ENCODE measurements at regions not wholly inside any gene's neighbourhood (a gene's known extent, or its start where the extent isn't known, plus 50 kb on each side); places are given as distances from the start of the nearest gene placed in this dataset.

DNA sequence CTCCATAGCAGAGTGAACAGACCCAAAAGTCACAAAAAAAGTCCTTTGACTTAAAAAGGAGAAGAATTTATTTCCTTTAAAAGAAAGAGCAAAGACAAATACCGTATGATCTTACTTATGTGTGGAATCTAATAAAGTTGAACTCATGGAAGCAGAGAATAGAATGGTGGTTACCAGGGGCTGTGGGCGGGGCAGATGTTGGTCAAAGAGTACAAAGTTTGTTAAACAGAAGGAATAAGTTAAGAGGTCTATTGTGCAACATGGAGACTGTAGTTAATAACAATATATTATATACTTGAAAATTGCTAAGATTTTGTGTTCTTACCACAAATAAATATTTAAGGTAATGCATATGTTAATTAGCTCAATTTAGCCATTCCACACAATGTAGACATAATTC, 173.3 kb upstream of the S100G start:
- no peak for DNase-seq (ENCODE audit: low read depth)

DNA sequence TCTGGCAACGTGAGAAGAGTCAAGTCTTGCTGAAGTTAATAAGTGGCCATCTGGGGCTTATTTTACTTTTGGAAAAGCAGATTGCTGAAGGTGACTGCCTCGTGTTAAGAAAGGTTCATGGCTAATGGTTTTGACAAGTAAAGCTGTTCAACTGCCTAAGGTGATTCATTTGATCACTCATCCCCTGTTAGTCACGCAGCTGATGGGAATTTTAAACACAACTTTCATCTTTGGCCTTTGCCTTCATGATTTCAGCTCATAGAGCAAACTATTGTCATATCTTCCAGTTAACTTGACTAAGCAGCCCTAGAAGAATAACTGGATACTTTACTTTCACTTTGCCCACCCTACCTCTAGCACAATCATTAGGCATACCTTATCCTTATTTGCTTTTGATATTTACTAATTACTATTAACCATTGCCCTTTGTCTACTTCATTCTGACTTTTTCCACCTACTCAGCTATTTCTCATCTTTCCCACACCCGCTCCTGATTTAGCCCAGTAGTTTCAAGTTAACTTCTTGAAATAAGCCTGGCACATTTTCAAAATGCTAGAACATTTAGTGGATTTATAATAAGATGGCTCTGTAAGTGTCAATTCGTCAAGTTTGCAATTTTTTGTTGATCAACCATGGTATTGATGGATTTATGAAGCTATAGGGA, 170.6 kb upstream of the S100G start:
- no peak for DNase-seq (ENCODE audit: low read depth)
- no peak overlapping the region for H3K4me3 ChIP-seq (ENCODE audit: low read depth, low read length)

More for the DNA sequence above, 173.3 kb upstream of the S100G start:
- no peak overlapping the region for H3K4me3 ChIP-seq (ENCODE audit: low read depth, low read length)

DNA sequence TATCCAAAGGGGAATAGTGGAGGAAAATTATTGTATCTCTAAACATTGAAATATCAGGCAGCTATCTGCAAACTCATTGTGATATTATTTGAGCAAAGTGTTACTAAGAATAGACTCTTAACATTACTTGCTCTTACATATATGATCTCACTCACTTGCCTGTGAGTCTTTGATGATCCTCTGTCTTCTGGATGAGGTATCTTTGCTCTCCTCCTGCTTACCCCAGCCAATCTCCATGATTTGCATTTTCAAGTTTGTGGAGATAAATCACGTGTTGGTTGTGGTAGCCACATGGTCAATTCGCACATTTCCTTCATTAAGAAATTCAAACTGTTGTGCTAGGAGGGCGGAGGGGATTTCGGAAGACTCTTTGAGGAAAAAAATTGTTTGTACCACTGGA, 169.9 kb upstream of the S100G start:
- H3K4me3 ChIP-seq (ENCODE audit: low read depth, low read length), result no peak overlapping the region
- no peak for DNase-seq (ENCODE audit: low read depth)

DNA sequence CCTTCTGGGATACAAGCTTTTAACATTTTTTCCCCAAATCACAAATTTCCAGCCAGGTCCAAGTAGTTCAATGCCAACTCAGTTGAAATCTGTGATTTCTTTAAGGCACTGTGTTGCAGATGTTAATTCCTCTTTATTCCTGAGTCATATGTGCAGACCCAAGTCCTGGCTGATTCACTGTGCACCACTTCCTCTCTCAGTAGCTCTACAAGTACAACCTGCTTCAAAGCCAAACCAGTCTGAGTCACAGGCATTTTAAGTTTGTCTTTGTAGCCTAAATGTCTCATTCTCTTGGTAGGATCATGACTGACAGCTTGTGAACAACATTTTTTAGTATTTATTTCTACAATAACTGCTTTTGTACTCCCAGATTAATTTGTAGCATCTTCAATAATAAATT, 165.6 kb upstream of the S100G start:
- DNase-seq (ENCODE audit: low read depth), result peak; percentile 79

DNA sequence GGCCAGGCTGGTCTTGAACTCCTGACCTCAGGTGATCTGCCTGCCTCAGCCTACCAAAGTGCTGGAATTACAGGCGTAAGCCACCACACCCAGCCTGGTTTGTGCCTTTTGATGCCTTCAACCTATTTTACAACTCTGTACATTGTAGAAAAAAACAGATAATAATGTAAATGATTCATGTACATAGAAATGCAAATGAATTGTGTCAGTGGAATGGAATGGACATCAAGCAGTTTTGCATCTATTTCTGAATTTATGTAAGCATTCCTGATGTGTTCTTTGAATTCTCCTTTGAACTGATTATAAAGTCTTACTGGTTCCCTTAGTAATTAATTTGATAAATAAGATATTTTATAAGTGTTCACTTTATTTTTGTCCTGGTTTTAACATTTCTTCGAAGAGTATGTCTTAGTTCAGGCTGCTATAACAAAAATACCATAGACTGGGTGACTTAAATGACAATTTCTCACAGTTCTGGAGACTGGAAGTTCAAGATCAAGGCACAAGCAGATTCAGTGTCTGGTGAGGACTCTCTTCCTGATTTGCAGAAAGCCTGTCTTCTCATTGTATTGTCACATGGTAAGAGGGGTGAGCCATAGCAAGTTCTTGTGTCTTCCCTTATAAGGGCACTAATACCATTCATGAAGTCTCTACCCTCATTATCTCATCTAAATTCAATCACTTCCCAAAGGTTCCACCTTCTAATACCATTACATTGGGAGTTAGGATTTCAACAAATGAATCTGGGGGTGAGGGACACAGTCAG, 162.2 kb upstream of the S100G start:
- no peak for DNase-seq (ENCODE audit: low read depth)
- no peak overlapping the region for H3K4me3 ChIP-seq (ENCODE audit: low read depth, low read length)

More for the DNA sequence above, 165.6 kb upstream of the S100G start:
- no peak overlapping the region for H3K4me3 ChIP-seq (ENCODE audit: low read depth, low read length)

DNA sequence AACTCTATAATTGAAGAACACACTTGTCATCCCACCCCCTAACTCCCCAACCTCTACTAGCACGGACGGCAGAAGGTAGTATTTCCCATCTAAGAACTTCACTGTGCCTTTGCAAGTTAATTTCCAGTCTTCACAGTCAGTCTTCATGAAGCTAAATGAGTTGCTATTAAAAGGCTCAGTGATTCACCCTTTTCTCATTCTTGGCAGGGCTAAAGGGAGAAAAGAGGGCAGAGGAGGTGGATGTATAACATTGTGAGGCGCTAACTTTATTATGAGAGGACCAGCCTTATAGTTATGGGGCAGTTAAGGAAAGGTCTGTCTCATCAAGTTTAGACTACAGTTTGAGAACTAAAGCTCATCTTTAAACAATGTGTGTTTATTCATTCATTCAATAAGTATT, 161.0 kb upstream of the S100G start:
- H3K4me3 ChIP-seq (ENCODE audit: low read depth, low read length), result no peak overlapping the region
- no peak for DNase-seq (ENCODE audit: low read depth)

DNA sequence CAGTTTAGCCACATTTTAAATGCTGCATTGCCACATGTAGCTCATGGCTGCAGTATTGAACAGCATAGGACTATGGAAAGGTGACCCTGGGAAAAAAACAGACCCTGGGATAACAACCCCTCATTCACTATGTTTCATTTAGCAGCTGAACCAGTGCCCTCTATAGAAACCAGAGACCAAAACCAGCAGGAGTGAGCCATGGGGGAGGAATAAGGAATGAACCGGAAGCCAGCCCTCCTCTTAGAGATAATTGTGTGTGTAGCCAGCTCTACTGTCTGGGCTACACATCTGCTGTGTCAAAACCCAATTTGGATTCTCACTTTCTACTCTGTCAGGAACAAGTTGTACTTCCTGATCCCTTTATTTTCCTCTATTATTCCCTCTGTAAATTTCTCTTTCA, 158.5 kb upstream of the S100G start:
- no peak overlapping the region for H3K4me3 ChIP-seq (ENCODE audit: low read depth, low read length)
- DNase-seq (ENCODE audit: low read depth), result no peak

DNA sequence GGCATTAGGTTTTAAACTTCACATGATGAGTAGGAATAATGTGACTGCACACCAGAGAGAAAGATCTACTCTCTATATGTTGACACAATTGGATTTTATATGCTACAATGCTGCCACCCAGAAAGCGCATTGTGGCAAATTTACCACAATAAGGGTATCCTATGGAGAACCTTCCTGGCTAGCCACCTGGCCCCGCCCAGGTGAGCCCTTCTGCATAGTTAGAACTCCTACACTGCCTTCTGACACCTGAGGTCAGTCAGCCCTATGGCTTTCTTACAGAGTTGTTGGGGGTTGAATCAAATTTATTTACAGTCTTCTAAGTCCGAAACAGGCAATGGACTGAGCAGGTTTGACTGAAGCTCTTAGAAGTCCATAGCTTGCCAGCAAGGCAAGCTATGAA, 153.8 kb upstream of the S100G start:
- H3K4me3 ChIP-seq (ENCODE audit: low read depth, low read length), result no peak overlapping the region
- no peak for DNase-seq (ENCODE audit: low read depth)

DNA sequence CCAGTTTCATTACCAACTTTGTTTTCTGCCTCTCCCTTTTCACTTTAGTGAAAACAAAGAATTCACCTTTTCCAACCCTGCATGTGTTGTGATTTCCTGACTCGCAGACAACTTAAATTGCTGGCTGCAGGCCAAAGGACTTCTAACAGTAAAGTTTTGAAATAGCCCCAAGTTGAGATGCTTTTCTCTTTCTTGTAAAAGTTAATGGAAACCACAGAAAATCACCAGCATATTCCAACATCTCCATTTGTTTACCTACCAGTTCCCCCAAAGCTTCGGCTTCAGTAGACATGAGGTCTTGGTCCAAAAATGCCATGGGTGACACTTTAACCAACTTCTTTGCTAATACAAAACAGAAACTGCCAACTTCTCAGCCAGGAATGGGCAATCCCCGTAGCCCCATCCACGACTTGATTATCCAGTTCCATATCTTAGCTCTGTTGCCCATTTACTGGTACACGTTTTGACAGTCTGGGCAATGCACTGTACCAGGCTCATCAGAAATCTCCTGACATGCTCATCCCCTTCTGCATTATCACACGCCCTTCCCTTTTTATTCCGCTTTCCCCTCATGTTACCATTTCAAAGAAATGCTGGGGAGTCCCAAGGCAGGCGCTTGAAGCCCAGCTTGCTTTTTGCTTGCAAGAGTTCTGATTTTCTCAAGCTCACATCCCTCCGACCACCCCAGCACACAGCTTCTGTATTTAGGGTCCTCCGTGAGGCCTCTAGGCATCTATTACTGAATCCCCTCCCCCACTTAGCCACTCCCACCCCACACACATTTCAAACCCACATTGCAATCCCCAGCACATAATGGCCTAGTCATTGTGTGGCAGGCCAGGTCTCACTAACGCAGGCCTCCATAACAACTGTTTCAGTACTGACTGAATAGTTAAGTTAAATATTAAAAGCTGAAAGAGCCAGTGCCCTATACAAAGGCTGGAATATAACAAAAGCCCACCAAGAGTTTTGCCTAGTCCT, 137.9 kb upstream of the S100G start:
- H3K4me3 ChIP-seq (ENCODE audit: low read depth, low read length), result no peak overlapping the region
- no peak for DNase-seq (ENCODE audit: low read depth)

DNA sequence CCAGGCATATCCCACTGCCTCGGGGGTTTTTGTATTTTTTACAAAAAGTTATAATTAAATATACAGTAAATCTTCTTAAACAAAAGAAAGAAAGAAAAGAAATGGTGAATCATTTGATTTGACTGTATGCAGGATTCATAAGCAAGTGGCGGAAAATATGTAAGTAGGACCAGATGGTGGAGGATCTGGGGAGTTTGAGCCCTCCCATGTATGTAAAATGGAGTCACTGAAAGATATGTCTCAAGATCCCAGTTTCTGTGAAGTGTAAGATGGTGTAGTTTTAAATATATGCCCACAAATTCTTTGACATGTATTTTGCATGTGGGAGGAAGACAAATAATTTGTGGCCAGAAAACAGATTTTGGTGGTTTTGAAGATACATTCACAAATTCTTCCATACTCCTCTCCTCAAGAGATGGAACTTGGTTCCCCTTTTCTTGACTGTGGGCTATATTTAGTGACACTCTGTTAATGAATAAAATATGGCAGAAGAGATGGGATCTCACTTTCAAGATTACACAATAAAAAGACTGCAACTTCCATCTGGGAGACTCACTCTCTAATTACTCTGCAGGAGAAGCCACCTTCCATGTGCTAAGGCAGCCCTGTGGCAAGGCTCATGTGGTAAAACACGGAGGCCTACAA, 133.6 kb upstream of the S100G start:
- DNase-seq (ENCODE audit: low read depth), result no peak
- H3K4me3 ChIP-seq (ENCODE audit: low read depth, low read length), result no peak overlapping the region

DNA sequence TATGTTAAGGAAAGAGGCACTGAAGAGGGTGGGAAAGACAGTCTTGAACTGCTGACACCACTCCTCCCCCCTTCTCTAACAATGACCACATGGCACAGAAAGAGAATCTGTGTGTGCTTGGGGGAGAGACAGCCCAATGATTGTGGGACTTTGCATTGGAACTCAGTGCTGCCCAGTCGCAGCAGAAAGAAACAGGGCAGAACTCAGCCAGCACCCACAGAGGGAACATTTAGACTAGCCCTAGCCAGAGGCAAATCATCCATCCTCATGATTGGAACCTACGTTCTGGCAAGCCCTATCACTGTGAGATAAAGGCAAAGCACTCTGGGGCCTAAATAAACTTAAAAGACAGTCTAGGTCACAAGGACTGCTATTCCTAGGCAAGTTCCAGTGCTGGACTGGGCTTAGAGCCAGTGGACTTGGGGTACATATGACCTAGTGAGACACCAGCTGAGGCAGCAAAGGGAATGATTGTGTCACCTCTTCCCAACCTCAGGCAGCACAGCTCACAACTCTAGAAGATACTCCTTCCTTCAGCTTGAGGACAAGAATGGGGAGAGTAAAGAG, 132.8 kb upstream of the S100G start:
- DNase-seq (ENCODE audit: low read depth), result no peak
- no peak overlapping the region for H3K4me3 ChIP-seq (ENCODE audit: low read depth, low read length)

DNA sequence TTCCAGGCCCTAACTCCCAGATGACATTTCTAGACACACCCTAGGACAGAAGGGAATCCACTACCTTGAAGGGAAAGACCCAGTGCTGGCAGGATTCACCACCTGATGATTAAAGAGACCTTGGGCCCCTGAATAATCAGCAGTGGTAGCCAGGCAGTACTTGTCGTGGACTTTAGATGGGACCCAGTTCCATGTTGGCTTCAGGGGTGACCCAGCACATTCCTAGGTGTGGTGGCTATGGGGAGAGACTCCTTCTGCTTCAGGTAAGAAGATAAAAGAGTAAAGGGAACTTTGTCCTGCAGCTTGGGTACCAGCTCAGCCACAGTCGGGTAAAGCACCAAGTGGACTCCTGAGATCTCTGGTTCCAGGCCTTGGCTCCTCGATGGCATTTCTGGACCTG, 131.8 kb upstream of the S100G start:
- no peak for DNase-seq (ENCODE audit: low read depth)
- no peak overlapping the region for H3K4me3 ChIP-seq (ENCODE audit: low read depth, low read length)

DNA sequence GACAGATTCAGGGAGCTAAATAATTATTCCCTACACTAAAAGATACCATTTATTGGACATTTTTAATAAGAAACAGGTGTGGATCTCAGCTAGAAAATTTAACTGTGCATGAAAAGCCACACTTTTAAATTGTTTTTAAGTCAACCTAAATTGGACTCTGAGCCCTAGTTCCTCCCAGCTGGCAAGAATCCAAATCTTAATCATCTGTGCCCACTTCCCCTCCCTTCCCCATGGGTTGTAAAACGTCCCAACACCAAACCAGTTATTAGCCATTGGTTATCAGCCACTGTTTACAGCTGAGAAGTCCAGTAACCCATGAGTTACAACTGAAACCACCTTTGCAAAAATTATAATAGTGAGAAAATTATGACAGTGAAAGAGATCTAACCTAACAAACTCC, 125.6 kb upstream of the S100G start:
- no peak for DNase-seq (ENCODE audit: low read depth)
- H3K4me3 ChIP-seq (ENCODE audit: low read depth, low read length), result no peak overlapping the region

DNA sequence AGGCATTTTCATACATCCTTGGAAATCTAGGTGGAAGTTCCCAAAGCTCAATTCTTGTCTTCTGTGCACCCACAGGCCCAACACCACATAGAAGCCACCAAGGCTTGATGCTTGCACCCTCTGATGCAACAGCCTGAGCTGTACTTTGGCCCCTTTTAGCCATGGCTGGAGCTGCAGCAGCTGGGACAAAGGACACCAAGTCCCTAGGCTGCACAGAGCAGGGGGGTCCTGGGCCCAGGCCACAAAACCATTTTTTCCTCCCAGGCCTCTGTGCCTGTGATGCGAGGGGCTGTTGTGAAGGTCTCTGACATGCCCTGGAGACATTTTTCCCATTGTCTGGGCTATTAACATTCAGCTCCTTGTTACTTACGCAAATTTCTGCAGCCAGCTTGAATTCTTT, 124.0 kb upstream of the S100G start:
- no peak overlapping the region for H3K4me3 ChIP-seq (ENCODE audit: low read depth, low read length)
- DNase-seq (ENCODE audit: low read depth), result no peak

DNA sequence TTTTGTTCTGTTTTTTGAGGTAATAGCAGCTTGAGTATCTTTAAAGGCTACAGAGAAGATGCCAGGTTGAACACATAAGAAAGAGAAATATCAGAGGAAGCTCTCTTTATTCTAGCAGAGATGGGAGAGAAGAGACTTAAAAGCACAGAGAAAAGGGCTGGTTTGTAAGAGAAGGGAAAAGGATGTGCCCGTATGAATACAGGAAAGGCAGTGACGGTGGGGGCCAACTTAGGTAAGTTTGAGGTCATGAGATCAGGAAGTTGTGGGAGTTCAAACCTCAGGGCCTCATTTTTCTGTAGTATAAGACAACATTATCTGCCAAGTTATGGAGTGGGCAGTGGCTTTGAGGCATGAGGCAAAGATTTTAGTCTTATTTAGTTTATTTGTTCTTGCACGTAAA, 121.3 kb upstream of the S100G start:
- DNase-seq (ENCODE audit: low read depth), result no peak

More for the DNA sequence above, 121.3 kb upstream of the S100G start:
- no peak overlapping the region for H3K4me3 ChIP-seq (ENCODE audit: low read depth, low read length)

All from skeletal muscle cell (primary cell).